IMR-90 (cell line): ENCODE measurements at regions not wholly inside any gene's neighbourhood (a gene's known extent, or its start where the extent isn't known, plus 50 kb on each side); places are given as distances from the start of the nearest gene placed in this dataset.

Source experiments
- ATAC-seq: fragments of 200-7000 bp; cut with Tn5 transposase; 2 replicates; pipeline ENCODE4 v1.9.1; 2020; ENCODE audit warnings: low read depth, mild to moderate bottlenecking, moderate library complexity
- BruUV-seq: library from RNA; stranded (reverse); fragments of 400-500 nt; replicated peaks from 2 replicates; lab custom pipeline; 2021; lab: Mats Ljungman, UMichigan
- CTCF ChIA-PET: fragments of 300-600 bp; formaldehyde crosslinking; extraction: SDS; loops from one replicate; lab custom pipeline; 2021; ENCODE audit warnings: antibody characterized with exemption; lab: Yijun Ruan, JAX
- POLR2A ChIA-PET: fragments of 300-600 bp; sonication (Branson Sonifier 250); formaldehyde crosslinking; loops from one replicate; lab custom pipeline; 2022; ENCODE audit warnings: antibody characterized with exemption; ENCODE audit not compliant: unreplicated experiment; lab: Charles Lee
- DNase-seq: peaks from one replicate; pipeline ENCODE4 v3.0.0; 2013
- H2AFZ ChIP-seq: replicated peaks from 2 replicates; pipeline ENCODE3; 2013; ENCODE audit warnings: low read length, mild to moderate bottlenecking; ENCODE audit not compliant: poor library complexity
- H2AK5ac ChIP-seq: 2 replicates; pipeline ENCODE4 v1.6.1; 2013; ENCODE audit warnings: low read depth, low read length, inconsistent platforms
- H2AK9ac ChIP-seq: replicated peaks from 2 replicates; pipeline ENCODE3; 2013; ENCODE audit warnings: mild to moderate bottlenecking, low read depth, low read length, moderate library complexity; ENCODE audit not compliant: poor library complexity
- H2BK120ac ChIP-seq: 2 replicates; pipeline ENCODE4 v1.6.1; 2013; ENCODE audit warnings: low read depth, low read length, inconsistent platforms
- H2BK15ac ChIP-seq: 3 replicates; pipeline ENCODE4 v1.6.1; 2013; ENCODE audit warnings: low read depth, low read length, inconsistent platforms
- H2BK20ac ChIP-seq: 2 replicates; pipeline ENCODE4 v1.6.1; 2013; ENCODE audit warnings: low read depth, mild to moderate bottlenecking, inconsistent platforms, low read length, moderate library complexity
- H2BK5ac ChIP-seq: 2 replicates; pipeline ENCODE4 v1.6.1; 2013; ENCODE audit warnings: mild to moderate bottlenecking, low read depth, low read length, inconsistent platforms; ENCODE audit not compliant: poor library complexity, severe bottlenecking
- H3K14ac ChIP-seq: replicated peaks from 2 replicates; pipeline ENCODE4 v1.6.1; 2013; ENCODE audit warnings: low read depth, low read length, inconsistent platforms
- H3K18ac ChIP-seq: 2 replicates; pipeline ENCODE4 v1.6.1; 2013; ENCODE audit warnings: low read depth, low read length, control low read depth
- H3K23ac ChIP-seq: 2 replicates; pipeline ENCODE4 v1.6.1; 2013; ENCODE audit warnings: low read depth, low read length, inconsistent platforms
- H3K27ac ChIP-seq: 2 replicates; pipeline ENCODE4 v1.5.1; 2013; ENCODE audit warnings: mild to moderate bottlenecking, control low read depth, low read length; ENCODE audit not compliant: insufficient read depth
- H3K27me3 ChIP-seq: 2 replicates; pipeline ENCODE4 v1.6.1; 2013; ENCODE audit warnings: low read length; ENCODE audit not compliant: control insufficient read depth, insufficient read depth
- H3K36me3 ChIP-seq: 2 replicates; pipeline ENCODE4 v1.6.1; 2013; ENCODE audit warnings: low read length, mixed read lengths; ENCODE audit not compliant: control insufficient read depth, insufficient read depth
- H3K4ac ChIP-seq: 2 replicates; pipeline ENCODE4 v1.6.1; 2013; ENCODE audit warnings: low read depth, low read length, inconsistent platforms
- H3K4me1 ChIP-seq: 2 replicates; pipeline ENCODE4 v1.6.1; 2013; ENCODE audit warnings: low read length, mixed read lengths; ENCODE audit not compliant: control insufficient read depth, insufficient read depth
- H3K4me2 ChIP-seq: 2 replicates; pipeline ENCODE4 v1.6.1; 2013; ENCODE audit warnings: low read depth, mild to moderate bottlenecking, control low read depth, low read length, moderate library complexity
- H3K4me3 ChIP-seq: 2 replicates; pipeline ENCODE4 v1.5.1; 2013; ENCODE audit warnings: low read depth, mild to moderate bottlenecking, control low read depth, low read length, moderate library complexity; ENCODE audit not compliant: insufficient read depth
- H3K56ac ChIP-seq: 2 replicates; pipeline ENCODE4 v1.6.1; 2013; ENCODE audit warnings: low read length, inconsistent platforms; ENCODE audit not compliant: insufficient read depth; ENCODE audit errors: extremely low read depth
- H3K79me1 ChIP-seq, 2 experiments: 2 replicates each; pipeline ENCODE4 v1.6.1; 2013; ENCODE audit warnings: low read length in 2 of 2, inconsistent platforms in 1 of 2, low read depth in 1 of 2
- H3K9ac ChIP-seq: 2 replicates; pipeline ENCODE4 v1.6.1; 2013; ENCODE audit warnings: low read depth, low read length, control low read depth
- H3K9me1 ChIP-seq: 2 replicates; pipeline ENCODE4 v1.6.1; 2013; ENCODE audit warnings: low read length, inconsistent platforms; ENCODE audit not compliant: insufficient read depth
- H3K9me3 ChIP-seq: 2 replicates; pipeline ENCODE4 v1.6.1; 2013; ENCODE audit warnings: low read length; ENCODE audit not compliant: control insufficient read depth, insufficient read depth
- H4K20me1 ChIP-seq: 2 replicates; pipeline ENCODE4 v1.6.1; 2013; ENCODE audit warnings: low read length, inconsistent platforms; ENCODE audit not compliant: insufficient read depth
- H4K5ac ChIP-seq: 2 replicates; pipeline ENCODE4 v1.6.1; 2013; ENCODE audit warnings: mild to moderate bottlenecking, low read depth, low read length, control low read depth
- H4K8ac ChIP-seq, 2 experiments: 2 replicates each; pipeline ENCODE4 v1.6.1; 2013; ENCODE audit warnings: low read depth in 2 of 2, low read length in 2 of 2, control low read depth in 1 of 2, inconsistent platforms in 1 of 2
- H4K91ac ChIP-seq: 2 replicates; pipeline ENCODE4 v1.6.1; 2013; ENCODE audit warnings: low read depth, low read length, inconsistent platforms; ENCODE audit not compliant: insufficient read depth
- MAZ ChIP-seq: IDR thresholded peaks from 2 replicates; pipeline ENCODE4 v1.6.1; 2012; ENCODE audit warnings: low read depth, mild to moderate bottlenecking, low read length, improper control_type of control experiment, moderate library complexity, borderline replicate concordance
- RAD21 ChIP-seq: IDR thresholded peaks from 2 replicates; pipeline ENCODE4 v1.6.1; 2012; ENCODE audit warnings: low read length, improper control_type of control experiment
- WGBS, 2 experiments: methylation state at CpG; one replicate each; pipeline versions ENCODE4 v1.1.5 to v1.1.7; 2013; ENCODE audit warnings: missing lambda C conversion rate in 2 of 2; ENCODE audit not compliant: insufficient read length in 1 of 2; ENCODE audit errors: extremely low coverage in 2 of 2; 5-methylcytosine and 5-hydroxymethylcytosine counted together
- dilution Hi-C: fragments of 300-500 bp; cut with HindIII; formaldehyde crosslinking; loops from one replicate; pipeline ENCODE4 v1.14.3; 2018; ENCODE audit warnings: low sequenced_read_pairs; ENCODE audit not compliant: unreplicated experiment
- in situ Hi-C: fragments of 300-500 bp; cut with MboI; formaldehyde crosslinking; loops from 3 replicates; pipeline ENCODE4 v1.14.3; 2019; ENCODE audit warnings: low sequenced_read_pairs, inconsistent platforms, mixed read lengths
- intact Hi-C: fragments of 100-400 bp; cut with micrococcal nuclease; formaldehyde crosslinking; loops from 2 replicates; pipeline ENCODE4 v1.10.0; 2022

GRCh38 chr18:40565805-40566509 is 1389.1 kb upstream of the PIK3C3 start:
- no peaks in the 10 kb centered on the region for H3K9me3 ChIP-seq
- ATAC-seq (no peak), DNase-seq (no peak)
- ChIA-PET CTCF (interaction anchor here (0.6 kb wide), 1 partner anchor 308 kb away, joined by 3 read pairs; no protein-coding TSS in a partner anchor), POLR2A (no interaction called here)
- H2AFZ ChIP-seq, result no peak overlapping the region
- H3K4me2 ChIP-seq, result no peak overlapping the region
- intact Hi-C loops, result no loop called here
- no peak overlapping the region for H3K4ac ChIP-seq
- no peaks in the 10 kb centered on the region for H3K27me3 ChIP-seq
- no peak overlapping the region for H4K91ac ChIP-seq
- H2BK15ac ChIP-seq, result no peak overlapping the region
- no peaks in the 10 kb centered on the region for H3K4me1 ChIP-seq
- BruUV-seq, result no TSS peak
- H2AK5ac ChIP-seq, result no peak overlapping the region
- no peak overlapping the region for H2AK9ac ChIP-seq
- no peak overlapping the region for H3K4me3 ChIP-seq
- H4K8ac ChIP-seq, result no peak overlapping the region
- no peaks in the 10 kb centered on the region for H3K79me1 ChIP-seq
- H3K56ac ChIP-seq, result no peak overlapping the region
- H3K23ac ChIP-seq, result no peak overlapping the region
- no peak overlapping the region for H4K5ac ChIP-seq
- in situ Hi-C loops, result no loop called here
- WGBS, 2 experiments, result no CpG with 5 or more reads among the region's 2 CpGs
- no peak overlapping the region for H3K9ac ChIP-seq
- H2BK120ac ChIP-seq, result no peak overlapping the region
- H2BK20ac ChIP-seq, result no peak overlapping the region
- H4K20me1 ChIP-seq, result no peaks in the 10 kb centered on the region
- H3K36me3 ChIP-seq, result no peaks in the 10 kb centered on the region
- no peak overlapping the region for H3K27ac ChIP-seq
- no peak for TF ChIP-seq RAD21
- no peak for TF ChIP-seq MAZ
- no peaks in the 10 kb centered on the region for H3K9me1 ChIP-seq
- no peak overlapping the region for H3K14ac ChIP-seq
- no peak overlapping the region for H2BK5ac ChIP-seq
- dilution Hi-C loops, result no loop called here
- H3K18ac ChIP-seq, result no peak overlapping the region
